ENCODE measurements at regions not wholly inside any gene's neighbourhood (a gene's known extent, or its start where the extent isn't known, plus 50 kb on each side); places are given as distances from the start of the nearest gene placed in this dataset.

DNA sequence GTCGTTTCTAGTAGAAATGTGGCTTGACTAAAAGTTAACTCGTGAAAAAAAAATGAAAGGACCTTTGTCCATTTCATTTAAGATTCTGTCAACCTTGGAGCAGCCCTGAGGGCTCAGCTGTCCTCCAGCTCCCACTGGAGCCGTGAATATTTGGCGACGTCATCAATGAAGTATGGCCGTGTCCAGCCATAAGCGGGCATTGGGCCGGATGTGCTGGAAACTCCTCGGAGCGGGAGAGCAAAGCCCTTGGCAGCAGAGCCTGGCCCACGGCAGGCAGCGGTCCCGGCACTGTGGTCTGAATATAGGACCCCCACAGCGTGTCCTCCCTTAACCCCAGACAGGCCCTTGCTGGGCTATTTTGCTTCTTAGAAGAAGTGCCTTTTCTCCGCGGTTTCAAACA is 50.0 kb downstream of the JAKMIP3 start:
- in situ Hi-C loops (cut with HindIII; ENCODE audit: low pct_unique_long_range_greater_than_20kb, low sequenced_read_pairs) = no loop called here
- DNase-seq (ENCODE audit: low read depth, low spot score) = peak; percentile 15

DNA sequence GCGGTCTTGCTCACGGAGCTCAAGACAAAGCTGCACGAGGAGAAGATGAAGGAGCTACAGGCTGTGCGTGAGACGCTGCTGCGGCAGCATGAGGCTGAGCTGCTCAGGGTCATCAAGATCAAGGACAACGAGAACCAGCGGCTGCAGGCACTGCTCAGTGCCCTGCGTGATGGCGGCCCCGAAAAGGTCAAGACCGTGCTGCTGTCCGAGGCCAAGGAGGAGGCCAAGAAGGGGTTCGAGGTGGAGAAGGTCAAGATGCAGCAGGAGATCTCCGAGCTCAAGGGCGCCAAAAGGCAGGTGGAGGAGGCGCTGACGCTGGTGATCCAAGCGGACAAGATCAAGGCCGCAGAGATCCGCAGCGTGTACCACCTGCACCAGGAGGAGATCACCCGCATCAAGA is 51.4 kb downstream of the JAKMIP3 start:
- DNase-seq (ENCODE audit: low read depth, low spot score) = no peak
- in situ Hi-C loops (cut with HindIII; ENCODE audit: low pct_unique_long_range_greater_than_20kb, low sequenced_read_pairs) = no loop called here

DNA sequence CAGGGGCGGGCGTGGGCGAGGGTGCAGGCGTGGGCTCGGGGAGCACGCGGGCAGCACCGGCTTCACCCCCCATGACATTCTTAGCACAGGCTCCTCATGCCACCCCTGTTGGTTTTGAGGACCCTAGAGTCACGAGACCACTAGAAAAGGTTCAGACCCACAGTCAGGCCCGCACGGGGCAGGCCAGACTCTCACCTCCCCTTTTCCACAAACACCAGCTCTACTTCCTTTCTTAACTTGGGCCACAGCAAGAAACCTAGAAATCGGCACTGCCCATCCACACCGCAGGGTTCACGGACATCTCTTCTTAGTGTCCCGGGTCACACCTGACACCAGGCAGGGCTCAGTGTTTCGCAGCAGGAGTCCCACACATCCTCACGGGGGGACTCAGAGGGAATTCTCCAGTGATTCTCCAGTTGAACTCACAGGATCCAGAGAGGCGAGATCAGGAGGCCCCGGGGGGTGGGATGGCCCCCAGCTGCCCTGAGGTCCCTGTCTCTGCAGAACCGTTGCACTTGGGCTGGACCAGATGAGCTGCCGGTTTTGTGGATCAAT is 52.0 kb downstream of the JAKMIP3 start:
- in situ Hi-C loops (cut with HindIII; ENCODE audit: low pct_unique_long_range_greater_than_20kb, low sequenced_read_pairs) = no loop called here
- no peak for DNase-seq (ENCODE audit: low read depth, low spot score)

DNA sequence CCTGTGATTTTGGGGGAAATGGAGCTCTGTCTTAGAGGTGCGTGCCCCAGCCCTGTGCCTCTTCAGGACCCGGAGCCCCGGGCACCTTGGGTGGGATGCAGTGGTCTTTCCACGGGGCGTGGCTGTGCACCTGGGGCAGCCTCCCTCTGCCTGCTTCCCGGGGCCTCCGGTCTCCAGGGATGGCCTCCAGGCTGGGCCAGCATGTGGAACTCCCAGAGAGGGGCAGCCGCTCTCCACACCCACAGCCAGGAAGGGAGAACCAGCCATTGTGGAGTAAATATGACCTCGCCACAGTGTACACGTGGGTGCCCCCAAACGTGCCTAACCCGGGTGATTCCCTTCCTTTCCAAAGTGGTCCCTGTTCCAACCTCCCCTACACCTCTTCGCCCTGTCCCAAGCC is 52.6 kb downstream of the JAKMIP3 start:
- in situ Hi-C loops (cut with HindIII; ENCODE audit: low pct_unique_long_range_greater_than_20kb, low sequenced_read_pairs) = no loop called here
- DNase-seq (ENCODE audit: low read depth, low spot score) = no peak

DNA sequence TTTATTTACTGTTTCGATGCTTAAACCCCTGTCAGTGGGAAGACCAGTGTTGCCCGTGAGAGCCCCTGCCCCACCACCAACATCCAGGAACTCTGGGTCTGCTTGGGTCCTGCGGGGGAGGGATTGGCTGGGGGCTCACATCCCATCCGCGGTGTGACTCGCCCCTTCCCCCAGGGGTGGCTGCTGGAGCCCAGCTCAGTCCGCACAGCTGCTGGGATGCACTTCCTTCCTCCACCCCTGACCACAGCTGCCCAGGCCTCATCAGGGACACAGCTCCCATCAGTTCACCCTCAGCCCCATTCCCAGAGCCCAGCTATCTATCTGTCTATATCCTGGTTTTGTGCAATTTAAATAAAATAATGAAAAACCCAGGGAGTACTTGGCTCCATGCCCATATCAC is 54.5 kb downstream of the JAKMIP3 start:
- in situ Hi-C loops (cut with HindIII; ENCODE audit: low pct_unique_long_range_greater_than_20kb, low sequenced_read_pairs) = no loop called here

DNA sequence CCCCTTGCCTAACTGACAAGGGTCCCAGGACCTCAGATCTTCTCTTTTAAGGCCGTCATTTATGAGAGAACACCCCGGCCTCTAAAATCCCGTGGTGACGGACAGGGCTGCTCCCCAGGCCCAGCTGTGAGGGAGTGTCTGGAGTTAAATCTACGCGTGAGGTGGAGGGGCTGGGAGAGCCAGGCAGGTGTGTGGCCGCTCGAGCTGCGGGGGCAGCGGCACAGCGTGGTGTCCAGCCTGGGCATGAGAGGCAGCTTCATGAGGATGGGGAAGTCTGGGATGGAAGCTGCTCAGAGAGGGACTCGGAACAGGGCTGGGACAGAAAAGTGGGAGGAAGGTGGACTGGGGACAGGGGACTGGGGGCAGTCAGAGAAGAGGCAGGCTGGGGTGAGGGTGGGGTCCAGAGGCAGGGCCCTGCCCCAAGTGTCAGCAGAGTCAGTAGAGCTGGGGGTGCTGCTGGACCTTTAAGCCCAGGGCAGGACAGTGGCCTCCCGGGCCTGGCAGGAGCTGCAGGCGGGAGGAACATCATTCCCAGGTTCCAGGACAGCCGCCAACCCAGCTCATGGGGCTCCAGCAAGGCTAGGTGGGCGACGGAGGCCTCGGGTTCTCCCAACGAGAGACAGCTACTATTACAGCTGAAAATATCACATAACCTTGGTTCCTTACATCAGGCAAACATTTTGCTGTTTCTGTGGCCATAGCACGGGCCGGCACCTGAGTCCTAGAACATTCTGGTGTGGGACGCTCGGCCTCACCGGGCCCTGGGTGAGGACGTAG is 55.2 kb downstream of the JAKMIP3 start:
- no peak for DNase-seq (ENCODE audit: low read depth, low spot score)
- in situ Hi-C loops (cut with HindIII; ENCODE audit: low pct_unique_long_range_greater_than_20kb, low sequenced_read_pairs) = no loop called here

More for the DNA sequence above, 54.5 kb downstream of the JAKMIP3 start:
- DNase-seq (ENCODE audit: low read depth, low spot score) = no peak

DNA sequence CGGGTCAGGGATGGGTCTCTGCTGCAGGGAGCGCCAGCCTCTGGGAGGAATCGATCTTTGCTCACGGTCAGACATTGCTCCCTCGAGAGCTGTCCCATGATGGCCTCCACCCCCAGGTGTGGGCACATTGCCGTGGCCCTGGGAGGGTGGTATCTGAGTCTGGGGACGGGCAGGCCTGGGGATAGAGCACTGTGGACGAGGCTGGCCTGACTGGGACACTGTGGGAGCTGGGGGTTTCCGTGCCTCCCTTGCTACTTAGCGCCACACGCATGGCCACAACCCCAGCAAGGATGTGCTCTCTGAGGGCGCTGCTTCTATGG is 55.7 kb downstream of the JAKMIP3 start:
- in situ Hi-C loops (cut with HindIII; ENCODE audit: low pct_unique_long_range_greater_than_20kb, low sequenced_read_pairs) = no loop called here
- no peak for DNase-seq (ENCODE audit: low read depth, low spot score)

DNA sequence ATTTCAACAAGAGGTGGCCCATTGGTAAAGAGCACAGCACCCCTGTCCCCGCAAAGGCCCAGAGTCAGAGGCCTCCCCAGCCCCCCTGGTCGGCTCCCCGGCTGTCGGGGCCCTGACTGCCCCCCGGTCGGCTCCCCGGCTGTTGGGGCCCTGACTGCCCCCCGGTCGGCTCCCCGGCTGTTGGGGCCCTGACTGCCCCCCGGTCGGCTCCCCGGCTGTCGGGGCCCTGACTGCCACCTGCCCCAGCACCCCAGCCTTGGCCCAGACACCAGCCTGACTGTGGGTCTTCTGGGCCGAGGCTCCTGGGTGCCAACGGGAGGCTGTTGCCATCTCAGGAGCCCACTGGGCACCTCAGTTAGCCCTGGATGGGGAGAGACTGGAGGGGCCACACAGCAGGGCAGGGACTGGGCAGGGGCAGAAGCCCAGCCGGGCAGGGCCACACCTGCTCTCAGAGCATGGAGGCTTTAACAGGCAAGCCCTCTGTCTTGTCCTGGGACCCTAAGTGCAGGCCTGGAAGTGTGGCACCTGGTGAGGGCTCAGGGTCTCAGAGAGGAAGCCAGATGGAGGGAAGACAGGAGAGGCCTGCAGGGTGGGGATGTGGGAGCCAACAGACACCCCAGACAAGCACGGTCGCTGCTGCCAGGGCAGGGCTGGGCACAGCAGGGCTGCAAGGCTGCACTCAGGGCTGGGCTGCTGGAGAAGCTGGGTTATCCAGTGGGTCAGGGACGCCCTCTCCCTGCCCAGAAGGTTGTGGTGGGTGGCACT is 56.5 kb downstream of the JAKMIP3 start:
- no peak for DNase-seq (ENCODE audit: low read depth, low spot score)
- in situ Hi-C loops (cut with HindIII; ENCODE audit: low pct_unique_long_range_greater_than_20kb, low sequenced_read_pairs) = no loop called here

DNA sequence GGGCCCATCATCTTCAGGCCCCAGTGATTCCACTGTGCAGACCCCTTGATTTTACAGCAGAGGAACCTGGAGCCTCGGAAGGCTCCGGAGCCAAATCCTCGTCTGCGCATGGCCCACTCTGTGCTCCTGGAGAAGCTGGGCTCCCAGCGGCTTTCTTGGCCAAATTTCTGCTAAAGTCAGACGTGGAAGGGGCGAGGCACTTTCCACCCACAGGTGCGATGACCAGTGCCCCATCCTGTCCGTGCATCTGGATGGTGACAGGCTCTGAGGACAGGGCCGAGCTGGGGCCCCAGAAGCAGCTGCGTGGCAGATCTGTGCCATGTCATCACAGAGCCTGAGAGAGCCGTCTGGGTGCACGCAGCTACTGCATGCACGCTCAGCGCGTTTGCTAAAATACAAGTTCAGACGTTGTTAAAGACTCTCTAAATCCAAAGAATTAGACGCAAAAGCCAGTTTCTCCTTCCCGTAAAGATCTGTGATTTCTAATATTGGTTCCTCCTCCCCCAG is 57.2 kb downstream of the JAKMIP3 start:
- no peak for DNase-seq (ENCODE audit: low read depth, low spot score)
- in situ Hi-C loops (cut with HindIII; ENCODE audit: low pct_unique_long_range_greater_than_20kb, low sequenced_read_pairs) = no loop called here

DNA sequence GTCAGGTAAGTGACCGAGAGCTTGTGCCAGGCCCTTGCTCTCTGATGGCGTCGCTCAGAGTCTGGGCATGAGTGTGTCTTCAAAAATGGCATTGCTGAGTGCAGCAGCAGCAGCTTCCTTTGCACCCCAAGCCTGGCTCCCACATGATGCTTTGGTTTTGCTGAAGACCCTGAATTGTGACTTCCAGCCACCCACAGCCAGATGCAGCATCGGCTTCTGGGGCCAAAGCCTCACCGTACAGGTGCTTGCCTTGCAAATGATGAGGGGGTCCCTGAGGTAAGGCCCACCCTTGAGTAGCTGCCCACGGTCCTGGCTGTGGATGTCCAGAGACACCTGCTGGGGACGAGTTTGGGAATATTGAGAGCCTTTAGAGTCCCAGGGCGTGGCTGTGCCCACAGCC is 57.9 kb downstream of the JAKMIP3 start:
- in situ Hi-C loops (cut with HindIII; ENCODE audit: low pct_unique_long_range_greater_than_20kb, low sequenced_read_pairs) = no loop called here
- DNase-seq (ENCODE audit: low read depth, low spot score) = no peak

DNA sequence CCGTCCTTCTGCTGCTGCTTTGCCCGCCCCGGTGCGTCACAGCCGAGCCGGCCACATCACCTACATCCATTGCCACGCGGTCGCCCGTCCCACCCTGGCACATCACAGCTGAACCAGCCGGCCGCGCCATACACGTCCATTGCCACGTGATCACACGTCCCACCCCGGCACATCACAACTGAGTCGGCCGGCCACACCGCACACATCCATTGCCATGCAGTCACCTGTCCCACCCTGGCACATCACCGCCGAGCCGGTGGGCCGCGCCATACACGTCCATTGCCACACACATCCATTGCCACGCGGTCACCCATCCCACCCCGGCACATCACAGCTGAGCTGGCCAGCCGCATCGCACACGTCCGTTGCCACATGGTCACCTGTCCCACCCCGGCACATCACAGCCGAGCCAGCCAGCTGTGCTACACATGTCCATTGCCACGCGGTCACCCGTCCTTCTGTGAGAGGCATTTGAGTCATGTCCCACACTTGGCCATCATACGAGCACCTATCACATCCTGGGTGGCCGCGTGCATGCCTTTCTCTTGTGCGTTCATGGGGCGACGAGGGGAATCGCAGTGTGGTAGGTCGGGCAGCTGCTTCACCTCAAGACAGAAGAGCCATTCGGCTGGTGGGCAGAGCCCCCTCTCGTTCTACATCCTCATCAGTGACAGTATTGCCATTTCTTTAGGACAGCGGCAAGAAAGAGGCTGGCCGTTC is 58.6 kb downstream of the JAKMIP3 start:
- in situ Hi-C loops (cut with HindIII; ENCODE audit: low pct_unique_long_range_greater_than_20kb, low sequenced_read_pairs) = no loop called here
- DNase-seq (ENCODE audit: low read depth, low spot score) = no peak

DNA sequence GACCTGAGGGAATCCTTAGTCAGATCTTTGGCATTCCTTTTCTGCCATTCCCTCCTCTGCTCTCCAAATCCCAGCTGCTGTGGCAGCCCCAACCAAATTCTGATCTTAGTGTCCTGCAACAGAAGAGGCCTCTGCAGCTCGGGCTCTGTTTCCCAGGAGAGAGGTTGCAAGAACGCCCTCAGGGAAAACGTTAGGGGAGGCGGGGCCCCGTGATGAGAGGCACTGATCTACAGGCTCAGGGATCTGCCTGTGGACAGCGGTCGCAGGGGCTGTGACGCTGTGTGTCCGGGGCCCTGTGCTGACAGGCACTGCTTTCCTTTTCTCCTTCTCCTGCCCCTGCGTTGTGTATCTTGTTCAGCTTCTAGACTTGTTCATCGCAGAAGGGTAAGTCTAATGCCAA is 57.3 kb upstream of the DPYSL4 start:
- in situ Hi-C loops (cut with HindIII; ENCODE audit: low pct_unique_long_range_greater_than_20kb, low sequenced_read_pairs) = no loop called here
- peak; percentile 10 for DNase-seq (ENCODE audit: low read depth, low spot score)

DNA sequence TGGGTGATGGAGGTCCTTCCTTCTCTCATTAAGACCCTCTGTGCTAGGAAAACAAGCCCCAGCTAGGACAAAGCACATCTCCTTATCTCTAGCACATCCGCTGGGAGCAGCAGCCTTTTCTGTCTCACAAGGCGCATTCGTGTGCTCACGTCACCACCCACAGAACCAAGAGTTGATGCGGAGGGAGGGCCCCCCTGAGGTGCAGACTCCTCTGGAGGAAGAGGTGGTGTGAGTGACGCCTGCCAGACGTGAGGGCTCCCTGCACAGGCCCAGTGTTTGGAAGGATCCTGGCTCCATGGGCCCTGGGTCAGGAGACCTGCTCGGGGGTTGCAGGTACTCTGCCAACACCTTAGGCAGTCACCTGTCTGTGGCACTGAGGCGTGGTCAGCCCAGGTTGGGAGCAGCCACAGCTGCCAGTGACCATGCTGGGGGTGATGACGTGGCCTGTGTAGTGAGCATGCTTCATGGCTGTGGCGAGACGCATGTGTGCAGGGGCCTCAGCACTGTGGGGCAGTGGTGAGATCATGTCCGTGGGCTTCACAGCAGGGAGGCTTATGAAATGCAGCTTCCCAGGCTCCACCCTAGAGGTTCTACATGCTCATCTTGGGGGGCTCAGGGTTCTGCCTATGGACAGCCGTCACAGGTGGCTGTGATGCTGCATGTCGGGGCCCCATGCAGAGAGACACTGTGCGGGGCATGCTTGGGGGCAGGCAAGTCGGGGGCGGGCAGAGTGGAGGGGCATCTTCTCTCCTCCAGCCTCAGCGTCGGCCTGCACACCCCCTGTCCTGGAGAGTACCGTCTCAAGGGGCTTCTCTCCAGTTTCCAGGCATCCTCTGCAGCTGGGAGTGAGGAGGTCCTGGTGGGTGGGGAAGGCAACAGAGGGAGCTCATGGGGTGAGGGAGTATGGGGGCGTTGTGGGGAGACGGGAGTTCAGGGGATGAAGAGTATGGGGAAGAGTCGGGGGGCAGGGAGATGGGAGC is 56.2 kb upstream of the DPYSL4 start:
- in situ Hi-C loops (cut with HindIII; ENCODE audit: low pct_unique_long_range_greater_than_20kb, low sequenced_read_pairs) = no loop called here
- no peak for DNase-seq (ENCODE audit: low read depth, low spot score)

DNA sequence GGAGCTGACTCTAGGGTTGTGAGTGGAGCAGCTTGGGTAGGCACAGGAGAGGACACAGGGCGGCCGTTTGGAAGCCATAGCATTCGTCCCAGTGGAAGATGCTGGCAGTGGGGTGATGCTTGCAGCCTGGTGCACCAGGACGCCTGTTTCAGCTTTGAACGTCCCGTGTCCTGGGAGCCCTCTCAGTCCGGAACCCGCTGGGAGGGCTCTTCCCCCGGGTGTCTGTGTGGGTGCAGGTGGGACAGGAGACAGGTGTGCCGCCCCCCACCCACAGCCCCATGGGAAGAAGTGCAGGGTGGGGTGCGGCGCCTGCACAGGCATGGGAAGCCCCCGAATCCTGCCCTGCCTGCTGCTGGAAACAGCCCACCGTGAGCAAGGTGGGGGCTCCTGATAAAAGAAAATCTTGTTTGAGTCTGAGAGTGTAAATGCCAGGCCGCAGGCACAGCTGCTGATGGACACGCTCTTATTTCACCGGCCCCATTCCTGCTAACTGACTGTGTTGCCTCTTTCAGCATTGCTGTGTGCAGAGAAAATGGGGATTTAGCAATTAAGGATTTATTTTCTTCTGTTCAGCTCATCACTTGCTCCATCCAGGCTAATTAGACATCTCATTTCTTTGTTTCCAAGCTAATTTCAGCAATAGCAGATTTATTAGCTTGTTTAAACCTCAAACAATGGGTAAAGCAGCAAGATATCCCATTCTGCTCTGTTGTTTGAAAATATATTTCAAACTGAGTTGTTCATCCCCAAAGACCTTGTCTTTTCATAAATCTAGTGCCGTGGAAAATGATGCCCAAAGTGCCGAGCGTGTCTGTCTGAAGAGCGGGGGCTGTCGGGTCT is 54.9 kb upstream of the DPYSL4 start:
- in situ Hi-C loops (cut with HindIII; ENCODE audit: low pct_unique_long_range_greater_than_20kb, low sequenced_read_pairs) = no loop called here
- no peak for DNase-seq (ENCODE audit: low read depth, low spot score)

DNA sequence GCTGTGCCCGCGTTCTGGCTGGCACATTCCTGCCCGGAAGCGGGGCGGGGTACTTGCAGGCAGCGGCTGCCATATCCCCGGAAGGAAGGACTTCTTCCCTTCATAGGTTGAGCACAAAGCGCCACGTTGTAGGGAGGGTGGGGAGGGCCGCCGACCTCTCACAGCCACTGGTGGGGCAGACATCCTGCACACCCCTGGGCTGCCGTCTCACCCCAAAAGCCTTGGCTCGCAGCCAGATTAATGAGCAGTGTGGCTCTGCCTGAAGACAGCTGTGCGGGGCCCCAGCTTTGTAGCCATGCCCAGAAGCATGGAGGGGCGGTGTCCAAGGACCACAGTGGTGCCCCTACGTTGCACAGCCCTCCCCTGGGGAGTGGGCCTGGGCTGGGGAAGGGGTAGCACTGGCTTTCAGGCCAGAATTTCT is 54.3 kb upstream of the DPYSL4 start:
- no peak for DNase-seq (ENCODE audit: low read depth, low spot score)
- in situ Hi-C loops (cut with HindIII; ENCODE audit: low pct_unique_long_range_greater_than_20kb, low sequenced_read_pairs) = no loop called here

DNA sequence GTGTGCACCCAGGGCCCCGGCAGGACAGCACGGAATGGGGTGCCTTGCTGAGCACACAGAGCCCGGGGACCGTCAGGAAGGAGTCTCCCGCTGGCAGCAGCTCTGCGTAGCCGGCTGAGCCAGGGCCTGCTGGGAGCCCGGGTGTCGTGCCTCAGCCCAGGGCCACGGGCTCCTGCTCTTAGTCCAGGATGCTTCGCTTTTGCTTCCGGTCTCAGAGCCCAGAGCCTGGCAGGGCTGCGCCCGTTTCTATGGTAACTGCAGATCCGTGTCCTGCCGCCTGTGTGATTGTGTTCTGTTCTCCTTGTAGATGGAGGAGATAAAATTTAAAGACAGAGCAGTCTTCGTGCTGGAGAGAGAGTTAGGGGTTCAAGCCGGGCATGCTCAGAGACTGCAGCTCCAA is 53.7 kb upstream of the DPYSL4 start:
- DNase-seq (ENCODE audit: low read depth, low spot score) = no peak
- in situ Hi-C loops (cut with HindIII; ENCODE audit: low pct_unique_long_range_greater_than_20kb, low sequenced_read_pairs) = no loop called here
